Common myeloid progenitor, CD34-positive (primary cell): ENCODE measurements at regions not wholly inside any gene's neighbourhood (a gene's known extent, or its start where the extent isn't known, plus 50 kb on each side); places are given as distances from the start of the nearest gene placed in this dataset.

Source experiments
- CTCF ChIA-PET: fragments of 350-600 bp; sonication (Branson Sonifier 250); formaldehyde crosslinking; loops from one replicate; lab custom pipeline; 2021; ENCODE audit warnings: antibody characterized with exemption; lab: Charles Lee
- POLR2A ChIA-PET: fragments of 350-600 bp; sonication (Branson Sonifier 250); formaldehyde crosslinking; loops from one replicate; lab custom pipeline; 2021; ENCODE audit warnings: antibody characterized with exemption; lab: Charles Lee
- DNase-seq, 3 donors: peaks; one replicate each; pipeline versions ENCODE4 v3.0.0 to v3.0.0-alpha.2; 2013
- H3K27ac ChIP-seq, 2 experiments: 1 replicate in 1 of 2; 2 replicates in 1 of 2; pipeline ENCODE4 v1.7.0; 2013; ENCODE audit warnings: inconsistent platforms in 2 of 2, low read length in 2 of 2, mild to moderate bottlenecking in 2 of 2, low read depth in 1 of 2, moderate library complexity in 1 of 2; ENCODE audit not compliant: severe bottlenecking in 2 of 2, insufficient read depth in 1 of 2, poor library complexity in 1 of 2
- H3K27me3 ChIP-seq, 5 experiments: replicated peaks in 2 of 5; 1 replicate in 3 of 5; 2 replicates in 2 of 5; pipeline versions ENCODE4 v1.6.1 to v1.7.0; 2013; ENCODE audit warnings: low read length in 4 of 5, mild to moderate bottlenecking in 2 of 5, moderate library complexity in 2 of 5, inconsistent platforms in 1 of 5; ENCODE audit not compliant: insufficient read depth in 5 of 5, control insufficient read depth in 4 of 5
- H3K36me3 ChIP-seq, 4 experiments: 1 replicate in 2 of 4; 2 replicates in 2 of 4; pipeline versions ENCODE4 v1.6.1 to v1.7.0; 2013; ENCODE audit warnings: low read length in 3 of 4, control low read depth in 1 of 4, mild to moderate bottlenecking in 1 of 4; ENCODE audit not compliant: control insufficient read depth in 4 of 4, insufficient read depth in 4 of 4
- H3K4me1 ChIP-seq, 4 experiments: 1 replicate in 3 of 4; 2 replicates in 1 of 4; pipeline versions ENCODE4 v1.6.1 to v1.7.1; 2013; ENCODE audit warnings: low read length in 3 of 4, mild to moderate bottlenecking in 3 of 4, control low read depth in 1 of 4, inconsistent platforms in 1 of 4, moderate library complexity in 1 of 4; ENCODE audit not compliant: control insufficient read depth in 4 of 4, insufficient read depth in 4 of 4; ENCODE audit errors: control extremely low read depth in 1 of 4
- H3K4me3 ChIP-seq, 7 experiments: 1 replicate in 4 of 7; 2 replicates in 3 of 7; pipeline versions ENCODE4 v1.5.1 to v1.7.0; 2013; ENCODE audit warnings: mild to moderate bottlenecking in 7 of 7, low read length in 6 of 7, moderate library complexity in 6 of 7, inconsistent platforms in 2 of 7, low read depth in 2 of 7, control low read depth in 1 of 7; ENCODE audit not compliant: insufficient read depth in 4 of 7, control insufficient read depth in 1 of 7; ENCODE audit errors: extremely low read depth in 1 of 7
- H3K9me3 ChIP-seq, 5 experiments: 1 replicate in 4 of 5; 2 replicates in 1 of 5; pipeline versions ENCODE4 v1.6.1 to v1.7.1; 2013; ENCODE audit warnings: low read length in 4 of 5, mild to moderate bottlenecking in 2 of 5, inconsistent platforms in 1 of 5, low read depth in 1 of 5, moderate library complexity in 1 of 5; ENCODE audit not compliant: control insufficient read depth in 4 of 5, insufficient read depth in 2 of 5; ENCODE audit errors: control extremely low read depth in 1 of 5
- WGBS: methylation state at CpG from one replicate; pipeline ENCODE4 v1.1.5; 2013; ENCODE audit not compliant: insufficient coverage; 5-methylcytosine and 5-hydroxymethylcytosine counted together

GRCh38 chr15:94094310-94094709, 137.1 kb upstream of the MCTP2 start:
- WGBS: no CpG with 5 or more reads among the region's 1 CpG
- CTCF ChIA-PET: no interaction called here
- POLR2A ChIA-PET: no interaction called here
- Histone ChIP-seq H3K9me3 (no peaks in the 10 kb centered on the region), H3K4me1 (no peaks in the 10 kb centered on the region), H3K4me3 (no peak overlapping the region), H3K27ac (no peak overlapping the region), H3K27me3 (peaks cover 0 to 4% (median 0%) of the 10 kb centered on the region in 5 experiments), H3K36me3 (no peaks in the 10 kb centered on the region)
- no peak for DNase-seq

GRCh38 chr15:94086341-94086740, 145.0 kb upstream of the MCTP2 start:
- DNase-seq: no peak

GRCh38 chr15:94083467-94084052, 147.8 kb upstream of the MCTP2 start:
- H3K36me3 ChIP-seq: no peaks in the 10 kb centered on the region
- POLR2A ChIA-PET: interaction anchor here (0.5 kb wide), 1 partner anchor 63 kb away, joined by 4 read pairs; no protein-coding TSS in a partner anchor
- no peaks in the 10 kb centered on the region for H3K4me1 ChIP-seq
- DNase-seq: peak in 2 of 3 donors; percentile 19 to 35
- no peak overlapping the region for H3K27ac ChIP-seq
- peaks cover 0 to 2% (median 0%) of the 10 kb centered on the region in 5 experiments for H3K27me3 ChIP-seq
- 100% methylated on average over 2 of the region's 6 CpGs for WGBS
- H3K9me3 ChIP-seq: no peaks in the 10 kb centered on the region
- CTCF ChIA-PET: no interaction called here
- no peak overlapping the region for H3K4me3 ChIP-seq

More at GRCh38 chr15:94086341-94086740, 145.0 kb upstream of the MCTP2 start:
- Histone ChIP-seq H3K36me3 (no peaks in the 10 kb centered on the region), H3K4me3 (no peak overlapping the region), H3K27ac (no peak overlapping the region), H3K4me1 (no peaks in the 10 kb centered on the region), H3K27me3 (peaks cover 0 to 5% (median 0%) of the 10 kb centered on the region in 5 experiments), H3K9me3 (no peaks in the 10 kb centered on the region)
- ChIA-PET POLR2A (no interaction called here), CTCF (no interaction called here)

- no peaks in the 10 kb centered on the region for H3K9me3 ChIP-seq
- 100% methylated on average over 2 of the region's 4 CpGs for WGBS
- no peaks in the 10 kb centered on the region for H3K36me3 ChIP-seq
- H3K27ac ChIP-seq: no peak overlapping the region
- DNase-seq: no peak
- no peak overlapping the region for H3K4me3 ChIP-seq
- H3K4me1 ChIP-seq: no peaks in the 10 kb centered on the region
- ChIA-PET CTCF (no interaction called here), POLR2A (no interaction called here)
- peaks cover 0 to 2% (median 0%) of the 10 kb centered on the region in 5 experiments for H3K27me3 ChIP-seq
Measured at GRCh38 chr15:94081829-94082228, 149.5 kb upstream of the MCTP2 start.

- POLR2A ChIA-PET: no interaction called here
- Histone ChIP-seq H3K36me3 (no peaks in the 10 kb centered on the region), H3K4me1 (no peaks in the 10 kb centered on the region), H3K4me3 (no peak overlapping the region), H3K27ac (no peak overlapping the region), H3K9me3 (no peaks in the 10 kb centered on the region), H3K27me3 (peaks cover 0 to 2% (median 0%) of the 10 kb centered on the region in 5 experiments)
- WGBS: 97% methylated on average over 10 of the region's 14 CpGs
- no peak for DNase-seq
- CTCF ChIA-PET: no interaction called here
Measured at GRCh38 chr15:94080989-94081605, 150.3 kb upstream of the MCTP2 start.

- ChIA-PET CTCF (no interaction called here), POLR2A (no interaction called here)
- DNase-seq: no peak
- H3K4me3 ChIP-seq: no peak overlapping the region
- H3K9me3 ChIP-seq: no peaks in the 10 kb centered on the region
- H3K36me3 ChIP-seq: no peaks in the 10 kb centered on the region
- peaks cover 0 to 2% (median 0%) of the 10 kb centered on the region in 5 experiments for H3K27me3 ChIP-seq
- WGBS: 95% methylated on average over 3 of the region's 8 CpGs
- no peak overlapping the region for H3K27ac ChIP-seq
- no peaks in the 10 kb centered on the region for H3K4me1 ChIP-seq
Measured at GRCh38 chr15:94080416-94080815, 150.9 kb upstream of the MCTP2 start.

GRCh38 chr15:94079968-94080367, 151.4 kb upstream of the MCTP2 start:
- H3K27me3 ChIP-seq: peaks cover 0 to 2% (median 0%) of the 10 kb centered on the region in 5 experiments
- no peaks in the 10 kb centered on the region for H3K4me1 ChIP-seq
- ChIA-PET CTCF (no interaction called here), POLR2A (no interaction called here)
- H3K9me3 ChIP-seq: no peaks in the 10 kb centered on the region
- H3K4me3 ChIP-seq: no peak overlapping the region
- DNase-seq: no peak
- 100% methylated on average over 2 of the region's 4 CpGs for WGBS
- no peaks in the 10 kb centered on the region for H3K36me3 ChIP-seq
- H3K27ac ChIP-seq: no peak overlapping the region
